Stomach (tissue), 8 donors: ENCODE measurements at regions not wholly inside any gene's neighbourhood (a gene's known extent, or its start where the extent isn't known, plus 50 kb on each side); places are given as distances from the start of the nearest gene placed in this dataset.
A peak's percentile ranks its signal among the peaks of the same experiment; 100 is the strongest.

Experiments used
- DNase-seq, 2 donors: peaks; one replicate each; pipeline versions ENCODE4 v3.0.0 to v3.0.0-alpha.2; 2013 to 2019
- H3K27ac ChIP-seq, 5 donors: fragments of 200-600 bp in 4 of 5; sonication (generic) in 4 of 5; one replicate each; pipeline ENCODE4 v1.5.1; 2013 to 2019; ENCODE audit warnings: mild to moderate bottlenecking in 1 of 5, moderate library complexity in 1 of 5
- H3K27me3 ChIP-seq, 3 donors: fragments of 200-600 bp; sonication (generic); one replicate each; pipeline ENCODE4 v1.5.1; 2017 to 2019; ENCODE audit warnings: mixed run types in 1 of 3
- H3K36me3 ChIP-seq, 4 donors: fragments of 200-600 bp; sonication (generic); 1 replicate in 3 of 4; 2 replicates in 1 of 4; pipeline ENCODE4 v1.5.1; 2016 to 2019
- H3K4me1 ChIP-seq, 4 donors: fragments of 200-600 bp; sonication (generic); one replicate each; pipeline ENCODE4 v1.5.1; 2016 to 2019
- H3K4me3 ChIP-seq, 4 donors: fragments of 200-600 bp; sonication (generic) in 3 of 4; one replicate each; pipeline ENCODE4 v1.5.1; 2016 to 2019; ENCODE audit warnings: mild to moderate bottlenecking in 1 of 4
- H3K9me3 ChIP-seq, 4 donors: fragments of 200-600 bp; sonication (generic); one replicate each; pipeline ENCODE4 v1.5.1; 2016 to 2019
- CTCF ChIP-seq, 7 experiments: fragments of 450-650 bp in 4 of 7; fragments of 200-600 bp in 3 of 7; sonication (generic) in 3 of 7; IDR thresholded peaks; one replicate each; pipeline ENCODE4 v1.5.1; 2016 to 2019; ENCODE audit warnings: antibody characterized with exemption in 7 of 7, control low read depth in 2 of 7, mild to moderate bottlenecking in 1 of 7
- EP300 ChIP-seq: sonication (generic); formaldehyde crosslinking; IDR thresholded peaks from one replicate; pipeline ENCODE4 v1.6.1; 2017; ENCODE audit warnings: antibody characterized with exemption
- POLR2A ChIP-seq, 4 donors: fragments of 450-650 bp; IDR thresholded peaks; one replicate each; pipeline ENCODE4 v1.6.1; 2016; ENCODE audit warnings: antibody characterized with exemption in 4 of 4, control low read depth in 2 of 4, mild to moderate bottlenecking in 1 of 4, moderate library complexity in 1 of 4
- POLR2AphosphoS5 ChIP-seq, 3 donors: sonication (generic); formaldehyde crosslinking; IDR thresholded peaks; one replicate each; pipeline ENCODE4 v1.6.1; 2016; ENCODE audit warnings: antibody characterized with exemption in 3 of 3
- WGBS, 5 donors: extraction: QIAGEN DNeasy Blood & Tissue Kit in 3 of 5; methylation state at CpG; one replicate each; pipeline versions ENCODE4 v1.1.5 to v1.1.7; 2013 to 2018; 5-methylcytosine and 5-hydroxymethylcytosine counted together
- intact Hi-C: fragments of 100-400 bp; cut with DNase I; formaldehyde crosslinking; loops from one replicate; pipeline ENCODE4 v1.15.1; 2023; ENCODE audit warnings: low total_unique reads
- donor health status: healthy with polysubstance abuse.
- donor health status: Bipolar disorder and iron deficiency.
- donor health status: healthy.

- 86 to 95% (median 94%) methylated on average over 2 of the region's 2 CpGs for WGBS, 5 donors
- H3K36me3 ChIP-seq: no peaks in the 10 kb centered on the region
- intact Hi-C loops: no loop called here
- H3K4me1 ChIP-seq: no peaks in the 10 kb centered on the region
- DNase-seq: no peak
- H3K27me3 ChIP-seq: no peaks in the 10 kb centered on the region
- no peak overlapping the region for H3K27ac ChIP-seq
- H3K4me3 ChIP-seq: no peak overlapping the region
- peaks cover 0 to 5% (median 0%) of the 10 kb centered on the region in 4 donors for H3K9me3 ChIP-seq
- TF ChIP-seq POLR2A (IDR thresholded peaks at IDR 0.05) (no peak), EP300 (no peak), CTCF (IDR thresholded peaks at IDR 0.05) (no peak)
These were observed 163.7 kb upstream of the PPP1R2C start for GRCh38 chrX:42941671-42942070.

GRCh38 chrX:42943051-42943974 is 165.3 kb upstream of the PPP1R2C start:
- intact Hi-C loops: no loop called here
- DNase-seq: peak in 1 of 2 donors; percentile 23
- Histone ChIP-seq H3K36me3 (no peaks in the 10 kb centered on the region), H3K27me3 (no peaks in the 10 kb centered on the region), H3K27ac (peak overlapping the region in 3 of 5 donors; percentile 4 to 62 (median 47)), H3K4me3 (no peak overlapping the region), H3K9me3 (peaks cover 0 to 5% (median 0%) of the 10 kb centered on the region in 4 donors), H3K4me1 (no peaks in the 10 kb centered on the region)
- 46 to 63% (median 58%) methylated on average over 5 to 6 of the region's 6 CpGs for WGBS, 5 donors
- no peak for TF ChIP-seq EP300
- no peak for TF ChIP-seq POLR2AphosphoS5 (IDR thresholded peaks at IDR 0.05)
- no peak for TF ChIP-seq POLR2A (IDR thresholded peaks at IDR 0.05)
- no peak for TF ChIP-seq CTCF (IDR thresholded peaks at IDR 0.05)

- H3K9me3 ChIP-seq: no peaks in the 10 kb centered on the region
- H3K27me3 ChIP-seq: no peaks in the 10 kb centered on the region
- TF ChIP-seq POLR2AphosphoS5 (IDR thresholded peaks at IDR 0.05) (no peak), EP300 (no peak), POLR2A (IDR thresholded peaks at IDR 0.05) (no peak), CTCF (IDR thresholded peaks at IDR 0.05) (no peak)
- no peaks in the 10 kb centered on the region for H3K36me3 ChIP-seq
- DNase-seq: no peak
- WGBS, 5 donors: 58 to 80% (median 78%) methylated on average over 3 of the region's 3 CpGs
- intact Hi-C loops: no loop called here
- H3K27ac ChIP-seq: peak overlapping the region in 2 of 5 donors; percentile 6 to 52
- H3K4me3 ChIP-seq: no peak overlapping the region
- H3K4me1 ChIP-seq: no peaks in the 10 kb centered on the region
These were observed 166.5 kb upstream of the PPP1R2C start for GRCh38 chrX:42944381-42944998.

GRCh38 chrX:42946544-42947194 is 168.7 kb upstream of the PPP1R2C start:
- no peaks in the 10 kb centered on the region for H3K4me1 ChIP-seq
- no peak overlapping the region for H3K4me3 ChIP-seq
- 68 to 79% (median 76%) methylated on average over 6 of the region's 6 CpGs for whole genome bisulfite sequencing, 5 donors
- TF ChIP-seq POLR2AphosphoS5 (IDR thresholded peaks at IDR 0.05) (no peak), POLR2A (IDR thresholded peaks at IDR 0.05) (no peak), CTCF (IDR thresholded peaks at IDR 0.05) (no peak)
- H3K9me3 ChIP-seq: no peaks in the 10 kb centered on the region
- no peaks in the 10 kb centered on the region for H3K27me3 ChIP-seq
- DNase-seq: no peak
- intact Hi-C loops: no loop called here
- peak overlapping the region in 1 of 5 donors; percentile 52 for H3K27ac ChIP-seq
- H3K36me3 ChIP-seq: no peaks in the 10 kb centered on the region
